HG03103 (cell line): ENCODE measurements at regions not wholly inside any gene's neighbourhood (a gene's known extent, or its start where the extent isn't known, plus 50 kb on each side); places are given as distances from the start of the nearest gene placed in this dataset.
"Not testable (repeated sequence)": the region's sequence is repeated elsewhere in the genome, so short reads cannot be mapped to it uniquely, and the experiment has no call there.

Experiments used
- ATAC-seq: cut with Tn5 transposase; IDR thresholded peaks from one replicate; pipeline ENCODE4 v1.9.1; 2021; ENCODE audit warnings: low read depth; ENCODE audit not compliant: unreplicated experiment

- no peak for ATAC-seq
Measured at GRCh38 chr4:75422998-75423397, 91.2 kb downstream of the RCHY1 start.

GRCh38 chr4:75412746-75413145 is 101.5 kb downstream of the RCHY1 start:
- no peak for ATAC-seq

GRCh38 chr4:75398501-75398900 is 115.7 kb downstream of the RCHY1 start:
- ATAC-seq, result no peak

- no peak for ATAC-seq
Measured at GRCh38 chr4:75391489-75392166, 122.6 kb downstream of the RCHY1 start.

- not testable (repeated sequence) for ATAC-seq
Measured at GRCh38 chr4:75386426-75386825, 127.8 kb downstream of the RCHY1 start.

DNA sequence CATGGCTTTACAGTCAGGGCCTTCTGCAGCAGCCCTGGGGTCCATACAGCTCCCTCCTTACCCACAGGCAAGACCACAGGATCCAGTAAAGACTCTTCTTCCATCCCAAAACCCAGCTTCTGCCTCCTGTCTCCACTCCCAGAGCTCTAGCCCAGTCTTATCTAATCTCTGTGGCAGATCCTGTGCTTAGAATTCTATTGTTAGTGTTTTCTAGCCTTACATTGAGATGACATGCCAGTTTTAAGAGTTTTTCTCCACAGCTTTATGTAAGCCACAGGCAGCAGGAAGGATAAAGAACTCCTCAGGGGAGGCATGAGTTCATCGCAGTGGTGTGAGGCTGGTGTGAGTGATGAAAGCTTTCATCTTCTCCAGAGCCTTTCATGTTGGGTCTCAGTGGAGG is 129.1 kb downstream of the RCHY1 start:
- ATAC-seq, result no peak

GRCh38 chr4:75376543-75376942 is 137.7 kb downstream of the RCHY1 start:
- no peak for ATAC-seq

DNA sequence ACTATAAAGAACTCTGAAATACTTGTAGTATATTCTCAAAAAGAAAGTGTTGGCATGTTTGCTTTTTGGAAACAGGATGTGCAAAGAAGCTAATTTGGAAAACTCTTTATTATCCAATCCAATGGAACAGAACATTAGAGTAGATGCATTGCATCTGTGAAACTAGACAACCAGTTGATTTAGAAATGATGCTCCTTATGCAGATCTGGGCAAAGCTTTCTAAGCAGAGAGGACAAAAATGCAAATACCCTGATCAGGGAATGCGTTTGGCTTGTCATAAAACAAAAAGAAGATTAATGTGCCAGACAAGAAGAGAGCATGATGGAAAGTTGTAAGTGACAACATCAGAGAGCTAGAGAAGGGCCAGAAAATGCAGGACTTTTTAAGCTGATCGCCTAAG is 142.3 kb downstream of the RCHY1 start:
- ATAC-seq, result no peak

GRCh38 chr4:75370576-75370975 is 143.6 kb downstream of the RCHY1 start:
- no peak for ATAC-seq

DNA sequence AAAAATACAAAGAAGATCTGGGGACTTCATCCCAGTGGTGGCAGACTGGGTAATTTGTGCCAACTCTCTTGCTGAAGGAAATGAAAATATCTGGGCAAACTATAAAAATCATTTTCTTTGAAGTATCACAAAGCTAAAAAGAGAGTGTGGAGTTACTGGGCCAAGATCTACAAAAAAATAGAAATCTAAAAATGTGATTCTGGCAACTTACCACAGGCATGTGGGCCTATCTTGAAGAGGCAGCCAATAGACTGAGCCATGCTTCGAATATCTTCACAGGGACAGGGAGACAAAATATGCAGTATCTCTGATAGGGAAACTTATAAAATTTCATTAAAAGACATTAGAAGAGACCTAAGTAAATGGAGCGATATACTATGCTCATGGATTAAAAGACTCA is 168.8 kb downstream of the RCHY1 start:
- ATAC-seq, result no peak

DNA sequence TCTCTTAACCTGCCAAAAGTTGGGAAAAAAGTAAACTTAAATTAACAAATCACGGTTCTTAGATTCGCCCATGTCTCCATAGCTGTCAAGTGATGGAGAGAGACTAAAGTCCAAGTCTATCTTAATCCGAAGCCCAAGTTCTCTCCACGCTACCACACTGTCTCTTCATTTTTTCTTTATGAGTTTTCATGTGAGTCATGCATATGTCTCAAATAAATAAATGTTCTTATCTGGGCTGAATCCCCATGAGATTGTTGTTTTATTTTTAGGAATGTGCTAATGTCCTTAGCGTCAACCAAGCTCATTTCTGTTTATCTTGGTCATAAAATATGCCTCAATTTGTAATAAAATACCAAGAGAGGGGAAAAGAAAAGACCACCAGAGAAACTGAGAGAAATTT is 169.3 kb downstream of the RCHY1 start:
- no peak for ATAC-seq

GRCh38 chr4:75343333-75343732 is 170.9 kb downstream of the RCHY1 start:
- no peak for ATAC-seq

GRCh38 chr4:75340561-75340960 is 173.6 kb downstream of the RCHY1 start:
- no peak for ATAC-seq

- ATAC-seq, result no peak
Measured at GRCh38 chr4:75338352-75338880, 175.8 kb downstream of the RCHY1 start.

DNA sequence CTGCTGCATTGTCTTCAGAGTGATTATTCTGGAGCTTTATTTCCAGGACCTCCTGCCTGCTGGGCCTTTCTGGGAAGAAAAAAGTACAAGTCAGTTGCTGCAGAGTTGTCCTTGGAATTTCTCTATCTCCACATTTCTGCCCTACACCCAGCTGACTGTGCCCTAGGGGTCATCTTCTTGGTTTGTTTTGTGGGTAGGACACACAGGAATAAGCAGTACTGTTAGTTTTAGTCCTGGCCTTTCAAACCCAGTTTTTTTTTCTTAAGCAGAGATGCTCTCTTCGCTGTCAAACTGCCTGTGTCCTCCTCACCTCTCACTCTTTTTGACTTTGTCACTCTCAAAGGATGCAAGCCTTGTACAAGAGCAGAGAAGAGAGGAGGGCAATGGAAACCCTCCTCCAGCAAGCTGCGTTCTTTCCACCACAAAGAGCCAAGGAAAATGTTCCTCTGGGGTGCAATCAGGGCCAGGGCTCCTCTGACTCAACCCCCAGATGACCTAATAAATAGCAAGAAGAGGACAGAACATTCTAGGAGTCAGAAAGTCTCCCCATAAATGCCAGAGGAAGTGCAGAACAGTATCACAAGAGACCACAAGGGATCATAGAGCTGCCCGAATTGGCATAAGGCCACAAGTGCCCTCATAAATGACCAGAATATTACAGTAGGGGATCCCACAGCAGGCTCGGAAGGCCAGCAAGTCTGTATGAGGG is 186.2 kb downstream of the RCHY1 start:
- ATAC-seq, result no peak

- no peak for ATAC-seq
Measured at GRCh38 chr4:75325318-75325979, 188.8 kb downstream of the RCHY1 start.

GRCh38 chr4:75321484-75321883 is 192.7 kb downstream of the RCHY1 start:
- no peak for ATAC-seq

DNA sequence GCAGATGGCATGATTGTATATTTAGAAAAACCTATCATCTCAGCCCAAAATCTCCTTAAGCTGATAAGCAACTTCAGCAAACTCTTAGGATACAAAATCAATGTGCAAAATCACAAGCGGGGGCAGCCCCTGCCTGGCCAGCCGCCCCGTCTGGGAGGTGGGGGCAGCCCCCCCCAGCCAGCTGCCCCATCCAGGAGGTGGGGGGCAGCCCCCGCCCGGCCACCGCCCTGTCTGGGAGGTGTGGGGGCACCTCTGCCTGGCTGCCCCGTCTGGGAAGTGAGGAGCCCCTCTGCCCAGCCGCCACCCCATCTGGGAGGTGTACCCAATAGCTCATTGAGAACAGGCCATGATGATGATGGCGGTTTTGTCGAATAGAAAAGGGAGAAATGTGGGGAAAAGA is 196.6 kb downstream of the RCHY1 start:
- ATAC-seq, result not testable (repeated sequence)

DNA sequence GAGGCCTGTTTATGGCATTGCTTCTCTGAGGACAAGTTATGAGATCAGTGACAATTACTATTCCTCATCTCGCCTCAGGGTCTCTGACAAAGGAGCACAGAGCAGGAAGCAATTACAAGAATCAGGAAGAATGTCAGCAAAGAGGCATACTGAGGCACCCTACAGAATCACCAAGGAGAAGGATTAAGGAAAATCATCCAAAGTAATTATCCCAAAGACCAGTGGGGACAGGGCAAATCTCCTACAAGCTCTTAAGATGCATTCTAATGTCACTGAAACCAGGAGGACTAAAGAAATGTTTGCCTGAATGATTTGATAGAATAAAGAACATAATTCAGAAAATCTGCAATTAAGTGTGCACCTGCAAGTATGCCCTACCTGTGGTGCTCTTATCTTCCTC is 206.2 kb downstream of the RCHY1 start:
- no peak for ATAC-seq

- ATAC-seq, result no peak
Measured at GRCh38 chr4:75306506-75306905, 207.7 kb downstream of the RCHY1 start.

GRCh38 chr4:75302648-75303047 is 211.6 kb downstream of the RCHY1 start:
- no peak for ATAC-seq
